Brain microvascular endothelial cell (primary cell): ENCODE measurements at regions not wholly inside any gene's neighbourhood (a gene's known extent, or its start where the extent isn't known, plus 50 kb on each side); places are given as distances from the start of the nearest gene placed in this dataset.

Source experiments
- DNase-seq: peaks from one replicate; pipeline ENCODE4 v3.0.0-alpha.2; 2020
- H3K27ac ChIP-seq: fragments of 250-450 bp; sonication (Bioruptor Pico); 2 replicates; pipeline ENCODE4 v1.5.1; 2020; ENCODE audit warnings: mild to moderate bottlenecking, moderate library complexity
- H3K27me3 ChIP-seq: fragments of 250-450 bp; sonication (Bioruptor Pico); replicated peaks from 2 replicates; pipeline ENCODE4 v1.5.1; 2020; ENCODE audit warnings: mild to moderate bottlenecking
- H3K36me3 ChIP-seq: fragments of 250-450 bp; sonication (Bioruptor Pico); replicated peaks from 2 replicates; pipeline ENCODE4 v1.5.1; 2020; ENCODE audit warnings: mild to moderate bottlenecking
- H3K4me3 ChIP-seq: 2 replicates; pipeline ENCODE4 v1.5.1; 2011; ENCODE audit warnings: low read depth, mild to moderate bottlenecking, control low read depth, low read length, moderate library complexity
- CTCF ChIP-seq: IDR thresholded peaks from 2 replicates; pipeline ENCODE4 v1.5.1; 2011; ENCODE audit warnings: low read depth, mild to moderate bottlenecking, moderate library complexity, low read length, control low read depth, inconsistent platforms; ENCODE audit errors: missing control alignments
- in situ Hi-C: cut with HindIII; loops from 2 replicates; pipeline ENCODE4 v1.10.0; 2017; ENCODE audit warnings: low sequenced_read_pairs, low pct_ligation_motif_present

- no peak overlapping the region for H3K4me3 ChIP-seq
- no peaks in the 10 kb centered on the region for H3K27me3 ChIP-seq
- TF ChIP-seq CTCF, result no peak
- in situ Hi-C loops, result no loop called here
- no peak for DNase-seq
- H3K27ac ChIP-seq, result no peak overlapping the region
- no peaks in the 10 kb centered on the region for H3K36me3 ChIP-seq
Observed at GRCh38 chr3:86629511-86629910, 361.4 kb downstream of the VGLL3 start.

- Histone ChIP-seq H3K27me3 (no peaks in the 10 kb centered on the region), H3K36me3 (no peaks in the 10 kb centered on the region), H3K27ac (no peak overlapping the region), H3K4me3 (no peak overlapping the region)
- in situ Hi-C loops, result no loop called here
- no peak for TF ChIP-seq CTCF
- DNase-seq, result no peak
Observed at GRCh38 chr3:86624192-86624591, 366.8 kb downstream of the VGLL3 start.

GRCh38 chr3:86618706-86619105, 372.2 kb downstream of the VGLL3 start:
- H3K27ac ChIP-seq, result no peak overlapping the region
- DNase-seq, result no peak
- H3K4me3 ChIP-seq, result no peak overlapping the region
- no peak for TF ChIP-seq CTCF
- in situ Hi-C loops, result no loop called here
- H3K27me3 ChIP-seq, result no peaks in the 10 kb centered on the region
- H3K36me3 ChIP-seq, result no peaks in the 10 kb centered on the region

GRCh38 chr3:86605166-86605565, 385.8 kb downstream of the VGLL3 start:
- no peaks in the 10 kb centered on the region for H3K27me3 ChIP-seq
- no peak overlapping the region for H3K4me3 ChIP-seq
- no peaks in the 10 kb centered on the region for H3K36me3 ChIP-seq
- TF ChIP-seq CTCF, result no peak
- in situ Hi-C loops, result no loop called here
- no peak overlapping the region for H3K27ac ChIP-seq
- DNase-seq, result no peak

GRCh38 chr3:86595696-86596095, 395.3 kb downstream of the VGLL3 start:
- TF ChIP-seq CTCF, result no peak
- Histone ChIP-seq H3K27ac (no peak overlapping the region), H3K4me3 (no peak overlapping the region), H3K36me3 (no peaks in the 10 kb centered on the region), H3K27me3 (no peaks in the 10 kb centered on the region)
- in situ Hi-C loops, result no loop called here
- no peak for DNase-seq

- no peak for TF ChIP-seq CTCF
- no peaks in the 10 kb centered on the region for H3K36me3 ChIP-seq
- no peaks in the 10 kb centered on the region for H3K27me3 ChIP-seq
- in situ Hi-C loops, result no loop called here
- no peak overlapping the region for H3K27ac ChIP-seq
- no peak overlapping the region for H3K4me3 ChIP-seq
- DNase-seq, result no peak
Observed at GRCh38 chr3:86594838-86595237, 396.1 kb downstream of the VGLL3 start.
